Endothelial cell of umbilical vein (primary cell): ENCODE measurements at regions not wholly inside any gene's neighbourhood (a gene's known extent, or its start where the extent isn't known, plus 50 kb on each side); places are given as distances from the start of the nearest gene placed in this dataset.

Experiments
- BruUV-seq: library from RNA; stranded (reverse); fragments of 400-500 nt; replicated peaks from 2 replicates; lab custom pipeline; 2021; lab: Mats Ljungman, UMichigan
- CTCF ChIA-PET: fragments of 300-600, 350-600 bp; sonication (Branson Sonifier 250); formaldehyde crosslinking; loops from one replicate; lab custom pipeline; 2021; ENCODE audit warnings: antibody characterized with exemption, inconsistent platforms; lab: Charles Lee
- POLR2A ChIA-PET: fragments of 300-600, 350-600 bp; sonication (Branson Sonifier 250); formaldehyde crosslinking; loops from one replicate; lab custom pipeline; 2021; ENCODE audit warnings: antibody characterized with exemption, inconsistent platforms; lab: Charles Lee
- DNase-seq: peaks from one replicate; pipeline ENCODE4 v3.0.0-alpha.2; 2011; ENCODE audit warnings: low read depth, low spot score
- FAIRE-seq: peaks from 2 replicates; lab custom pipeline; 2011; peaks lifted over from hg19 to GRCh38; lab: Jason Lieb, UNC
- H2AFZ ChIP-seq: 2 replicates; pipeline ENCODE4 v1.6.0; 2012; ENCODE audit warnings: low read depth, low read length, control low read depth, inconsistent platforms
- H3K27ac ChIP-seq: 2 replicates; pipeline ENCODE4 v1.5.1; 2011; ENCODE audit warnings: low read depth, mild to moderate bottlenecking, control low read depth, low read length, moderate library complexity; ENCODE audit not compliant: insufficient read depth
- H3K27me3 ChIP-seq, 2 experiments: 2 replicates each; pipeline versions ENCODE4 v1.6.0 to v1.6.1; 2011; ENCODE audit warnings: low read length in 2 of 2, mixed read lengths in 1 of 2; ENCODE audit not compliant: control insufficient read depth in 2 of 2, insufficient read depth in 2 of 2
- H3K36me3 ChIP-seq, 2 experiments: 2 replicates in 1 of 2; 3 replicates in 1 of 2; pipeline ENCODE4 v1.5.1; 2011; ENCODE audit warnings: low read length in 2 of 2, mild to moderate bottlenecking in 1 of 2, moderate library complexity in 1 of 2; ENCODE audit not compliant: control insufficient read depth in 2 of 2, insufficient read depth in 2 of 2; ENCODE audit errors: extremely low read depth in 1 of 2
- H3K4me1 ChIP-seq: 3 replicates; pipeline ENCODE4 v1.5.1; 2011; ENCODE audit warnings: mild to moderate bottlenecking, low read length; ENCODE audit not compliant: control insufficient read depth, insufficient read depth; ENCODE audit errors: extremely low read depth
- H3K4me2 ChIP-seq: 2 replicates; pipeline ENCODE4 v1.6.1; 2011; ENCODE audit warnings: low read length, control low read depth, mixed read lengths; ENCODE audit not compliant: insufficient read depth
- H3K4me3 ChIP-seq, 3 experiments: fragments of 200-600 bp in 1 of 3; sonication (generic), shearing (Covaris generic) in 1 of 3; replicated peaks in 1 of 3; 2 replicates each; pipeline ENCODE4 v1.5.1; 2011 to 2016; ENCODE audit warnings: control low read depth in 3 of 3, low read length in 3 of 3, mild to moderate bottlenecking in 2 of 3, inconsistent platforms in 1 of 3, low read depth in 1 of 3, moderate library complexity in 1 of 3; ENCODE audit not compliant: insufficient read depth in 1 of 3
- H3K79me2 ChIP-seq: 2 replicates; pipeline ENCODE4 v1.6.0; 2012; ENCODE audit warnings: low read length, inconsistent platforms; ENCODE audit not compliant: control insufficient read depth, insufficient read depth
- H3K9ac ChIP-seq: replicated peaks from 2 replicates; pipeline ENCODE3; 2011; ENCODE audit warnings: low read length, control low read depth; ENCODE audit not compliant: insufficient read depth; ENCODE audit errors: extremely low read depth
- H3K9me1 ChIP-seq: replicated peaks from 3 replicates; pipeline ENCODE4 v1.6.0; 2011; ENCODE audit warnings: mild to moderate bottlenecking, low read length; ENCODE audit not compliant: control insufficient read depth, insufficient read depth; ENCODE audit errors: extremely low read depth
- H3K9me3 ChIP-seq: replicated peaks from 2 replicates; pipeline ENCODE4 v1.5.1; 2012; ENCODE audit warnings: low read length, inconsistent platforms; ENCODE audit not compliant: control insufficient read depth, insufficient read depth
- H4K20me1 ChIP-seq: replicated peaks from 2 replicates; pipeline ENCODE3; 2011; ENCODE audit warnings: mild to moderate bottlenecking, low read length; ENCODE audit not compliant: control insufficient read depth, insufficient read depth; ENCODE audit errors: extremely low read depth
- CTCF ChIP-seq, 2 donors: IDR thresholded peaks; 1 replicate in 1 of 2; 2 replicates in 1 of 2; pipeline ENCODE4 v1.5.1; 2011; ENCODE audit warnings: low read length in 2 of 2, mild to moderate bottlenecking in 2 of 2, moderate library complexity in 2 of 2, control low read depth in 1 of 2, inconsistent platforms in 1 of 2, low read depth in 1 of 2; ENCODE audit not compliant: insufficient read depth in 1 of 2; ENCODE audit errors: extremely low read depth in 1 of 2
- EZH2 ChIP-seq: IDR thresholded peaks from 2 replicates; pipeline ENCODE4 v1.6.1; 2012; ENCODE audit warnings: borderline replicate concordance, low read depth, mild to moderate bottlenecking, moderate library complexity, low read length, inconsistent platforms; ENCODE audit not compliant: severe bottlenecking
- FOS ChIP-seq: IDR thresholded peaks from 2 replicates; pipeline ENCODE4 v1.6.1; 2011; ENCODE audit warnings: mild to moderate bottlenecking, low read length, moderate library complexity, borderline replicate concordance; ENCODE audit not compliant: insufficient read depth
- GATA2 ChIP-seq: IDR thresholded peaks from 2 replicates; pipeline ENCODE4 v1.7.0; 2011; ENCODE audit warnings: low read depth, mild to moderate bottlenecking, moderate library complexity, mixed read lengths, low read length; ENCODE audit not compliant: insufficient read length, insufficient read depth
- JUN ChIP-seq: IDR thresholded peaks from 2 replicates; pipeline ENCODE4 v1.6.1; 2011; ENCODE audit warnings: borderline replicate concordance, low read depth; ENCODE audit not compliant: insufficient read length, insufficient read depth
- MAX ChIP-seq: IDR thresholded peaks from 2 replicates; pipeline ENCODE4 v1.6.1; 2011; ENCODE audit not compliant: insufficient read depth, insufficient read length
- MYC ChIP-seq: IDR thresholded peaks from one replicate; pipeline ENCODE4 v1.6.1; 2011; ENCODE audit warnings: mild to moderate bottlenecking, low read depth, low read length
- POLR2A ChIP-seq: IDR thresholded peaks from 2 replicates; pipeline ENCODE4 v1.6.1; 2012; ENCODE audit warnings: low read depth, mild to moderate bottlenecking, control low read depth, low read length
- POLR2AphosphoS5 ChIP-seq: IDR thresholded peaks from 2 replicates; pipeline ENCODE4 v1.6.1; 2012; ENCODE audit warnings: low read depth, mild to moderate bottlenecking, control low read depth, low read length, moderate library complexity; ENCODE audit not compliant: insufficient read depth
- dilution Hi-C: fragments of 300-500 bp; cut with MboI; formaldehyde crosslinking; loops from one replicate; pipeline ENCODE4 v1.15.0; 2019; ENCODE audit warnings: low sequenced_read_pairs; ENCODE audit not compliant: extremely low pct_ligation_motif_present
- intact Hi-C: fragments of 100-400 bp; cut with micrococcal nuclease; formaldehyde crosslinking; loops from one replicate; pipeline ENCODE4 v1.10.0; 2022

- ChIA-PET POLR2A (no interaction called here), CTCF (interaction anchor here (1.5 to 1.7 kb wide), 2 partner anchors 10 to 25 kb away, joined by 4 to 6 read pairs; no protein-coding TSS in a partner anchor)
- DNase-seq (no peak), FAIRE-seq (no peak)
- Histone ChIP-seq H3K27me3 (peaks cover 0 to 2% of the 10 kb centered on the region in 2 experiments), H3K9ac (no peak overlapping the region), H2AFZ (no peak overlapping the region), H3K4me3 (no peak overlapping the region), H3K36me3 (no peaks in the 10 kb centered on the region), H3K9me1 (no peaks in the 10 kb centered on the region), H4K20me1 (no peaks in the 10 kb centered on the region), H3K9me3 (no peaks in the 10 kb centered on the region), H3K4me1 (no peaks in the 10 kb centered on the region), H3K79me2 (no peaks in the 10 kb centered on the region), H3K27ac (no peak overlapping the region), H3K4me2 (no peak overlapping the region)
- no peak for TF ChIP-seq GATA2
- no peak for TF ChIP-seq POLR2A
- no peak for TF ChIP-seq JUN
- no peak for TF ChIP-seq FOS
- no peak for TF ChIP-seq EZH2
- no peak for TF ChIP-seq MAX
- no peak for TF ChIP-seq POLR2AphosphoS5
- TF ChIP-seq MYC, result no peak
- no peak for TF ChIP-seq CTCF (IDR thresholded peaks at IDR 0.05; ENCODE audit: extremely low read depth in 1 of 2, insufficient read depth in 1 of 2, low read depth in 1 of 2, low read length in 2 of 2)
- dilution Hi-C loops, result no loop called here
- BruUV-seq, result no TSS peak
- intact Hi-C loops, result no loop called here
Measured at GRCh38 chr9:16202221-16202620, 649.4 kb downstream of the CCDC171 start.
